ENCODE measurements at regions not wholly inside any gene's neighbourhood (a gene's known extent, or its start where the extent isn't known, plus 50 kb on each side); places are given as distances from the start of the nearest gene placed in this dataset.

- no peak for DNase-seq (ENCODE audit: low spot score)
Observed at GRCh38 chr2:129896226-129897100, 83.0 kb upstream of the RAB6C start.

- DNase-seq (ENCODE audit: low spot score): no peak
Observed at GRCh38 chr2:129901754-129902415, 77.6 kb upstream of the RAB6C start.

- no peak for DNase-seq (ENCODE audit: low spot score)
Observed at GRCh38 chr2:129902731-129903585, 76.5 kb upstream of the RAB6C start.

- no peak for DNase-seq (ENCODE audit: low spot score)
Observed at GRCh38 chr2:129903586-129904425, 75.7 kb upstream of the RAB6C start.

GRCh38 chr2:129904532-129905446 is 74.7 kb upstream of the RAB6C start:
- no peak for DNase-seq (ENCODE audit: low spot score)

- DNase-seq (ENCODE audit: low spot score): no peak
Observed at GRCh38 chr2:129905664-129906081, 73.8 kb upstream of the RAB6C start.

- DNase-seq (ENCODE audit: low spot score): no peak
Observed at GRCh38 chr2:129906139-129906860, 73.2 kb upstream of the RAB6C start.

GRCh38 chr2:129906861-129907235 is 72.6 kb upstream of the RAB6C start:
- DNase-seq (ENCODE audit: low spot score): no peak

GRCh38 chr2:129907256-129907998 is 72.0 kb upstream of the RAB6C start:
- no peak for DNase-seq (ENCODE audit: low spot score)

GRCh38 chr2:129908721-129909373 is 70.6 kb upstream of the RAB6C start:
- DNase-seq (ENCODE audit: low spot score): no peak

GRCh38 chr2:129909651-129910418 is 69.6 kb upstream of the RAB6C start:
- DNase-seq (ENCODE audit: low spot score): no peak

- DNase-seq (ENCODE audit: low spot score): no peak
Observed at GRCh38 chr2:129910446-129911362, 68.8 kb upstream of the RAB6C start.

GRCh38 chr2:129911363-129912065 is 68.0 kb upstream of the RAB6C start:
- no peak for DNase-seq (ENCODE audit: low spot score)

GRCh38 chr2:129912066-129912820 is 67.2 kb upstream of the RAB6C start:
- DNase-seq (ENCODE audit: low spot score): no peak
